ENCODE measurements at regions not wholly inside any gene's neighbourhood (a gene's known extent, or its start where the extent isn't known, plus 50 kb on each side); places are given as distances from the start of the nearest gene placed in this dataset.

- H3K4me3 Mint-ChIP-seq: peak overlapping the region in 1 of 2 experiments; percentile 52; a peak in 2 of 5 replicates
- peaks cover 14% of the 10 kb centered on the region; the same call in 1 of the 2 replicates for H3K4me1 ChIP-seq (ENCODE audit: insufficient read depth, low read length)
- no peak overlapping the region for H2AK5ac ChIP-seq (ENCODE audit: insufficient read length, low read length)
- peak overlapping the region; percentile 84 for H3K27ac ChIP-seq (ENCODE audit: insufficient read length, low read depth, low read length)
- H4K20me1 ChIP-seq (ENCODE audit: control insufficient read depth, insufficient read depth, insufficient read length): no peaks in the 10 kb centered on the region
- H3K9me3 ChIP-seq (ENCODE audit: control insufficient read depth, low read depth, low read length): no peaks in the 10 kb centered on the region
- H2BK15ac ChIP-seq (ENCODE audit: low read depth, low read length): no peak overlapping the region
- H3K79me2 ChIP-seq (ENCODE audit: insufficient read depth, low read length): no peaks in the 10 kb centered on the region
- no peak overlapping the region for H4K8ac ChIP-seq (replicated peaks; ENCODE audit: insufficient read length, low read depth, low read length)
- H3K56ac ChIP-seq (ENCODE audit: insufficient read length, low read depth, low read length): no peak overlapping the region
- no peak overlapping the region for H4K5ac ChIP-seq (ENCODE audit: insufficient read length, low read depth, low read length)
- H2BK20ac ChIP-seq (ENCODE audit: low read depth, low read length, poor library complexity, severe bottlenecking): no peak overlapping the region
- H3K79me1 ChIP-seq (ENCODE audit: insufficient read depth, low read depth, low read length, poor library complexity, severe bottlenecking): no peaks in the 10 kb centered on the region
- no peak overlapping the region for H2AFZ ChIP-seq (ENCODE audit: low read length)
- H2BK5ac ChIP-seq (ENCODE audit: insufficient read length, low read length): peak overlapping the region; percentile 55
- H3K27me3 ChIP-seq (ENCODE audit: insufficient read depth, low read length): no peaks in the 10 kb centered on the region
- TF ChIP-seq, protein P1, sequence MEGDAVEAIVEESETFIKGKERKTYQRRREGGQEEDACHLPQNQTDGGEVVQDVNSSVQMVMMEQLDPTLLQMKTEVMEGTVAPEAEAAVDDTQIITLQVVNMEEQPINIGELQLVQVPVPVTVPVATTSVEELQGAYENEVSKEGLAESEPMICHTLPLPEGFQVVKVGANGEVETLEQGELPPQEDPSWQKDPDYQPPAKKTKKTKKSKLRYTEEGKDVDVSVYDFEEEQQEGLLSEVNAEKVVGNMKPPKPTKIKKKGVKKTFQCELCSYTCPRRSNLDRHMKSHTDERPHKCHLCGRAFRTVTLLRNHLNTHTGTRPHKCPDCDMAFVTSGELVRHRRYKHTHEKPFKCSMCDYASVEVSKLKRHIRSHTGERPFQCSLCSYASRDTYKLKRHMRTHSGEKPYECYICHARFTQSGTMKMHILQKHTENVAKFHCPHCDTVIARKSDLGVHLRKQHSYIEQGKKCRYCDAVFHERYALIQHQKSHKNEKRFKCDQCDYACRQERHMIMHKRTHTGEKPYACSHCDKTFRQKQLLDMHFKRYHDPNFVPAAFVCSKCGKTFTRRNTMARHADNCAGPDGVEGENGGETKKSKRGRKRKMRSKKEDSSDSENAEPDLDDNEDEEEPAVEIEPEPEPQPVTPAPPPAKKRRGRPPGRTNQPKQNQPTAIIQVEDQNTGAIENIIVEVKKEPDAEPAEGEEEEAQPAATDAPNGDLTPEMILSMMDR (conservative IDR thresholded peaks at IDR 0.05): no peak
- H3K9ac ChIP-seq (ENCODE audit: extremely low read depth, insufficient read length, low read length): no peak overlapping the region
- no peak overlapping the region for H2BK12ac ChIP-seq (ENCODE audit: insufficient read length, low read depth, low read length)
- DNase-seq: peak; percentile 90
- H3K4me2 ChIP-seq (ENCODE audit: insufficient read depth, insufficient read length, low read length): no peak overlapping the region
- H3K27ac Mint-ChIP-seq: peak overlapping the region; percentile 93 to 97 (median 95)
- peaks cover 1 to 6% (median 2%) of the 10 kb centered on the region in 3 experiments; a peak in 4 of 7 replicates for H3K36me3 Mint-ChIP-seq (ENCODE audit: insufficient read depth in 1 of 3, low read depth in 3 of 3)
- no peak overlapping the region for H3K14ac ChIP-seq (ENCODE audit: insufficient read depth, low read length)
- H3K23me2 ChIP-seq (ENCODE audit: insufficient read length, low read depth, low read length, poor library complexity, severe bottlenecking): no peaks in the 10 kb centered on the region
- H3K4ac ChIP-seq (ENCODE audit: low read depth, low read length): no peak overlapping the region
- H3K27me3 Mint-ChIP-seq (ENCODE audit: low read depth): no peaks in the 10 kb centered on the region; the same call in 1 of the 2 replicates
- no peak overlapping the region for H3T11ph ChIP-seq (ENCODE audit: low read length)
- 0 out of 5 replicates have a peak, but pooled peaks cover 0 to 2% of the 10 kb centered on the region in 2 experiments for H3K9me3 Mint-ChIP-seq
- peaks cover 59 to 60% of the 10 kb centered on the region in 2 experiments for H3K4me1 Mint-ChIP-seq
- H2BK120ac ChIP-seq (ENCODE audit: low read depth, low read length, poor library complexity, severe bottlenecking): no peak overlapping the region
- no peak overlapping the region for H4K91ac ChIP-seq (ENCODE audit: insufficient read length, low read depth, low read length)
- H3K23ac ChIP-seq (ENCODE audit: insufficient read length, low read depth, low read length): no peak overlapping the region
- H3K18ac ChIP-seq (ENCODE audit: insufficient read length, low read depth, low read length): peak overlapping the region; percentile 49
- WGBS (ENCODE audit: extremely low coverage, insufficient read length, low lambda C conversion rate): no CpG with 5 or more reads among the region's 6 CpGs
These were observed 178.2 kb downstream of the ANAPC1 start for GRCh38 chr2:111705711-111706336.

Measured in H9 (cell line).